ENCODE measurements at regions not wholly inside any gene's neighbourhood (a gene's known extent, or its start where the extent isn't known, plus 50 kb on each side); places are given as distances from the start of the nearest gene placed in this dataset.
"Not testable (repeated sequence)": the region's sequence is repeated elsewhere in the genome, so short reads cannot be mapped to it uniquely, and the experiment has no call there.

GRCh38 chr2:75375646-75376582 lies 176.6 kb upstream of the TACR1 start:
- TF ChIP-seq CTCF (IDR thresholded peaks at IDR 0.05; ENCODE audit: unreplicated experiment), result no peak
- Mint-ChIP-seq H3K36me3 (ENCODE audit: low read depth, unreplicated experiment) (peaks cover 3% of the 10 kb centered on the region), H3K27me3 (ENCODE audit: unreplicated experiment) (no peaks in the 10 kb centered on the region), H3K27ac (ENCODE audit: unreplicated experiment) (no peak overlapping the region), H3K4me3 (ENCODE audit: unreplicated experiment) (no peak overlapping the region), H3K4me1 (ENCODE audit: unreplicated experiment) (no peaks in the 10 kb centered on the region), H3K9me3 (ENCODE audit: unreplicated experiment) (no peaks in the 10 kb centered on the region)
- no peak for DNase-seq (ENCODE audit: low spot score)

- H3K27ac Mint-ChIP-seq (ENCODE audit: unreplicated experiment); DNase-seq (ENCODE audit: low spot score); H3K4me1 Mint-ChIP-seq (ENCODE audit: unreplicated experiment); H3K4me3 Mint-ChIP-seq (ENCODE audit: unreplicated experiment); H3K9me3 Mint-ChIP-seq (ENCODE audit: unreplicated experiment); H3K27me3 Mint-ChIP-seq (ENCODE audit: unreplicated experiment); H3K36me3 Mint-ChIP-seq (ENCODE audit: low read depth, unreplicated experiment): not testable (repeated sequence)
These were observed 175.2 kb upstream of the TACR1 start for GRCh38 chr2:75374414-75374957.

- no peak for DNase-seq (ENCODE audit: low spot score)
- H3K4me1 Mint-ChIP-seq (ENCODE audit: unreplicated experiment), result no peaks in the 10 kb centered on the region
- H3K27me3 Mint-ChIP-seq (ENCODE audit: unreplicated experiment), result no peaks in the 10 kb centered on the region
- no peak overlapping the region for H3K27ac Mint-ChIP-seq (ENCODE audit: unreplicated experiment)
- H3K4me3 Mint-ChIP-seq (ENCODE audit: unreplicated experiment), result no peak overlapping the region
- H3K36me3 Mint-ChIP-seq (ENCODE audit: low read depth, unreplicated experiment), result peaks cover under 1% of the 10 kb centered on the region
- H3K9me3 Mint-ChIP-seq (ENCODE audit: unreplicated experiment), result no peaks in the 10 kb centered on the region
- TF ChIP-seq CTCF (IDR thresholded peaks at IDR 0.05; ENCODE audit: unreplicated experiment), result no peak
These were observed 168.1 kb upstream of the TACR1 start for GRCh38 chr2:75367401-75367800.

GRCh38 chr2:75361486-75361885 lies 162.2 kb upstream of the TACR1 start:
- H3K36me3 Mint-ChIP-seq (ENCODE audit: low read depth, unreplicated experiment), result no peaks in the 10 kb centered on the region
- H3K27ac Mint-ChIP-seq (ENCODE audit: unreplicated experiment), result peak overlapping the region; percentile 4
- no peaks in the 10 kb centered on the region for H3K27me3 Mint-ChIP-seq (ENCODE audit: unreplicated experiment)
- DNase-seq (ENCODE audit: low spot score), result no peak
- H3K9me3 Mint-ChIP-seq (ENCODE audit: unreplicated experiment), result no peaks in the 10 kb centered on the region
- no peak for TF ChIP-seq CTCF (IDR thresholded peaks at IDR 0.05; ENCODE audit: unreplicated experiment)
- peaks cover 5% of the 10 kb centered on the region for H3K4me1 Mint-ChIP-seq (ENCODE audit: unreplicated experiment)
- no peak overlapping the region for H3K4me3 Mint-ChIP-seq (ENCODE audit: unreplicated experiment)

- Mint-ChIP-seq H3K27me3 (ENCODE audit: unreplicated experiment) (no peaks in the 10 kb centered on the region), H3K4me3 (ENCODE audit: unreplicated experiment) (no peak overlapping the region), H3K36me3 (ENCODE audit: low read depth, unreplicated experiment) (no peaks in the 10 kb centered on the region), H3K27ac (ENCODE audit: unreplicated experiment) (no peak overlapping the region), H3K4me1 (ENCODE audit: unreplicated experiment) (peaks cover 5% of the 10 kb centered on the region), H3K9me3 (ENCODE audit: unreplicated experiment) (no peaks in the 10 kb centered on the region)
- no peak for TF ChIP-seq CTCF (IDR thresholded peaks at IDR 0.05; ENCODE audit: unreplicated experiment)
- DNase-seq (ENCODE audit: low spot score), result no peak
These were observed 161.6 kb upstream of the TACR1 start for GRCh38 chr2:75360945-75361344.
